Neural progenitor cell (in vitro differentiated cells): ENCODE measurements at regions not wholly inside any gene's neighbourhood (a gene's known extent, or its start where the extent isn't known, plus 50 kb on each side); places are given as distances from the start of the nearest gene placed in this dataset.

Source experiments
- CTCF ChIP-seq: fragments of 200-600 bp; sonication (generic); IDR thresholded peaks from 2 replicates; pipeline ENCODE4 v1.5.1; 2017; ENCODE audit warnings: antibody characterized with exemption, mild to moderate bottlenecking
- EZH2 ChIP-seq: fragments of 200-600 bp; sonication (generic); IDR thresholded peaks from 2 replicates; pipeline ENCODE4 v1.6.1; 2017; ENCODE audit warnings: antibody characterized with exemption, mild to moderate bottlenecking, moderate library complexity
- EZH2phosphoT487 ChIP-seq: fragments of 200-600 bp; sonication (generic); IDR thresholded peaks from 2 replicates; pipeline ENCODE4 v1.6.1; 2017; ENCODE audit warnings: antibody characterized with exemption

- TF ChIP-seq CTCF (no peak), EZH2 (no peak), EZH2phosphoT487 (no peak)
Observed at GRCh38 chr3:34198309-34198708, 399.9 kb downstream of the PDCD6IP start.
